ENCODE measurements at regions not wholly inside any gene's neighbourhood (a gene's known extent, or its start where the extent isn't known, plus 50 kb on each side); places are given as distances from the start of the nearest gene placed in this dataset.
"Not testable (repeated sequence)": the region's sequence is repeated elsewhere in the genome, so short reads cannot be mapped to it uniquely, and the experiment has no call there.

DNA sequence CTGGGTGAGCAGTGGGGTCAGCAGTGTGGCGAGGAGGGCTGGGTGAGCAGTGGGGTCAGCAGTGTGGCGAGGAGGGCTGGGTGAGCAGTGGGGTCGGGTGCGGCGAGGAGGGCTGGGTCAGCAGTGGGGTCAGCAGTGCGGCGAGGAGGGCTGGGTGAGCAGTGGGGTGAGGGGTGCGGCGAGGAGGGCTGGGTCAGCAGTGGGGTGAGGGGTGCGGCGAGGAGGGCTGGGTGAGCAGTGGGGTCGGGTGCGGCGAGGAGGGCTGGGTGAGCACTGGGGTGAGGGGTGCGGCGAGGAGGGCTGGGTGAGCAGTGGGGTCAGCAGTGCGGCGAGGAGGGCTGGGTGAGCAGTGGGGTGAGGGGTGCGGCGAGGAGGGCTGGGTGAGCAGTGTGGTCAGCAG lies 93.2 kb downstream of the METRNL start:
- TF ChIP-seq CTCF (IDR thresholded peaks at IDR 0.05; ENCODE audit: low read depth, low read length); POLR2A (IDR thresholded peaks at IDR 0.05; ENCODE audit: extremely low read depth, insufficient read length); MYC (IDR thresholded peaks at IDR 0.05; ENCODE audit: low read depth, low read length); MAX (IDR thresholded peaks at IDR 0.05; ENCODE audit: low read depth, low read length): not testable (repeated sequence)
